ENCODE measurements at regions not wholly inside any gene's neighbourhood (a gene's known extent, or its start where the extent isn't known, plus 50 kb on each side); places are given as distances from the start of the nearest gene placed in this dataset.

GRCh38 chr5:161212123-161212712, 334.3 kb downstream of the GABRB2 start:
- no peak for DNase-seq (ENCODE audit: low read depth, low spot score)
- POLR2A ChIA-PET: no interaction called here
- H3K9me3 ChIP-seq (ENCODE audit: control insufficient read depth, insufficient read depth, low read length): no peaks in the 10 kb centered on the region
- no peak overlapping the region for H3K27ac ChIP-seq (ENCODE audit: low read depth, low read length)
- CTCF ChIA-PET: no interaction called here
- no peaks in the 10 kb centered on the region for H3K27me3 ChIP-seq (ENCODE audit: control insufficient read depth, insufficient read depth, low read length)
- no peak overlapping the region for H3K4me3 ChIP-seq (ENCODE audit: low read depth, low read length)
- no peak for TF ChIP-seq CTCF (IDR thresholded peaks at IDR 0.05; ENCODE audit: low read depth, low read length)

DNA sequence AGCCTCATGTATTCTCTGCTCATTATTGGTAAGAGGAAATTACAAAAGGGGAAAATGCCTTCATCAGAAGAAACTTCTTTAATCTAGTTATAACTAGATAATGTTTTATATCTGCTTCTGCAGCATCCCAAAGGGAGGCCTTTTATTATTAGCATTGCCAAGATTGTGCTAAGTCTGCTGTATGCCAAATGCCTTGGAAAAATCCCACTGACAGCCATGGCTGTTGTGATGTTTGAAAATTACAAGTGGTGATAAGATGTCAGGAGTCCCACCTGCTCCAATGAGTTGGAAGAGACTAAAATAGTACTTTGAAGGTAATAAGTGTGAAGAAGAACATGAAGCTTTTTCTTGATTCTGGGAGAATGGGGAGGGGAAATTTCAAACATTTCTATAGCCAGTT, 345.0 kb downstream of the GABRB2 start:
- H3K4me3 ChIP-seq (ENCODE audit: low read depth, low read length): no peak overlapping the region
- H3K27ac ChIP-seq (ENCODE audit: low read depth, low read length): no peak overlapping the region
- H3K9me3 ChIP-seq (ENCODE audit: control insufficient read depth, insufficient read depth, low read length): no peaks in the 10 kb centered on the region; the same call in 1 of the 2 replicates
- CTCF ChIA-PET: no interaction called here
- no peaks in the 10 kb centered on the region for H3K27me3 ChIP-seq (ENCODE audit: control insufficient read depth, insufficient read depth, low read length)
- POLR2A ChIA-PET: no interaction called here
- no peak for DNase-seq (ENCODE audit: low read depth, low spot score)
- TF ChIP-seq CTCF (IDR thresholded peaks at IDR 0.05; ENCODE audit: low read depth, low read length): no peak

DNA sequence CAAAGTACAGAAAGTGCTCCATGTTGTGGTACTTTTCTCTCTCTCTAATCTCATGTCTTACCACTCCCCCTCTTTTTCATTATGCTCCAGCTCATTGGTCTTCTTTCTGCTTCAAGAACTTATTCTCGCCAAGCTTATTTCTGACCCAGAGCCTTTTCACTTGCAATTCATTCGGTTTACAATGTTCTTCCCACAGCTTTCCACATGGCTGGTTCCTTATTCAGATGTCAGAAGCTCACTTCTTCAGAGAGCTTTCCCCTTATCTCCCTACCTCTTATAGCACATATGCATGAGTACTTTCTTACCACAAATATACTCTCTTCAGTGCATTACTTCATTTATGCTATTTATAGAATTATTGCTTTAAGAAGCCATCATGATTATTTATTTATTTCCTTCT, 338.8 kb upstream of the ATP10B start:
- H3K27ac ChIP-seq (ENCODE audit: low read depth, low read length): no peak overlapping the region
- ChIA-PET POLR2A (no interaction called here), CTCF (no interaction called here)
- no peaks in the 10 kb centered on the region for H3K27me3 ChIP-seq (ENCODE audit: control insufficient read depth, insufficient read depth, low read length)
- H3K9me3 ChIP-seq (ENCODE audit: control insufficient read depth, insufficient read depth, low read length): no peaks in the 10 kb centered on the region
- DNase-seq (ENCODE audit: low read depth, low spot score): no peak
- no peak for TF ChIP-seq CTCF (IDR thresholded peaks at IDR 0.05; ENCODE audit: low read depth, low read length)
- no peak overlapping the region for H3K4me3 ChIP-seq (ENCODE audit: low read depth, low read length)

DNA sequence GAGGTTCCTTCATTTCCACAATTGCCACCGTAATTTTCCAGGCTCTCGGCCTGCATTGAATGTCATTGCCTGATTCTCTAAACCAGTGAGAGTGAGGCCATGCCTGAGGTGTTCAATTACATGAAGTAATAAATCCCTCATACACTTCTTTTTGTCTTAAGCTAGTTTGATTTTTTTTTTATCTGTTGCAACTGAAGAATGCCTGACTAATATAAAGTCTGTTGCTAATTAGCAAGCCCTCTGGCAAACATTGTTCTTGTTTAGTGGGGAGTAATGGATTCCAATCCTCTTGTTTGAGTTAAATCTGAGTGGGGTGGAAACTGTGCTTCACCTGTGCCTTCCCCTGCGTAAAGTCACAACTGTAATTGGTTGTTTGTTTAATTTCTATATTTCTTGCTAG, 338.1 kb upstream of the ATP10B start:
- TF ChIP-seq CTCF (IDR thresholded peaks at IDR 0.05; ENCODE audit: low read depth, low read length): no peak
- Histone ChIP-seq H3K9me3 (ENCODE audit: control insufficient read depth, insufficient read depth, low read length) (no peaks in the 10 kb centered on the region), H3K27me3 (ENCODE audit: control insufficient read depth, insufficient read depth, low read length) (no peaks in the 10 kb centered on the region), H3K4me3 (ENCODE audit: low read depth, low read length) (no peak overlapping the region), H3K27ac (ENCODE audit: low read depth, low read length) (no peak overlapping the region)
- POLR2A ChIA-PET: no interaction called here
- no peak for DNase-seq (ENCODE audit: low read depth, low spot score)
- CTCF ChIA-PET: no interaction called here

DNA sequence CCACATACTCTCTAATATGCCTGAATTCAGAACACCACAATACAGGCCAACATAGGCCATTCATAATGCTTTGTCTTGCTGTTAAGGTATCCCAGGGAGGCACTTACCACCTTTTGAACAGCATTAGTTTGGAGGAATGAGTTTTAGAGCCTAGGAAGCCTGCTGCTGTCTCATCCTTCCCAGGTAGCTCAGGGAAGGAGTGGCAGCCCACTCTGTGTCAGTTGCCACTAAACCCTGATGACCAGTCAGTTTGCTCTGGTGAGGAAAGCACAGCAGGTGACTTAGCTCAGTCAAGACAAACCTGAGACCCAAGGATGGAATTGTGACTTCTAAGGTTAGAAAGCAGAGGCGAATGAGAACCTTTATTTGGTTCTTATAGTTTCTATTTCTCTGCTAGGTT, 337.4 kb upstream of the ATP10B start:
- no peaks in the 10 kb centered on the region for H3K27me3 ChIP-seq (ENCODE audit: control insufficient read depth, insufficient read depth, low read length)
- CTCF ChIA-PET: no interaction called here
- DNase-seq (ENCODE audit: low read depth, low spot score): no peak

More for the DNA sequence above, 337.4 kb upstream of the ATP10B start:
- H3K27ac ChIP-seq (ENCODE audit: low read depth, low read length): no peak overlapping the region
- POLR2A ChIA-PET: no interaction called here
- H3K4me3 ChIP-seq (ENCODE audit: low read depth, low read length): no peak overlapping the region
- H3K9me3 ChIP-seq (ENCODE audit: control insufficient read depth, insufficient read depth, low read length): no peaks in the 10 kb centered on the region
- no peak for TF ChIP-seq CTCF (IDR thresholded peaks at IDR 0.05; ENCODE audit: low read depth, low read length)
